Stimulated activated memory B cell treated with anti-CD40 and anti-IgM and Interleukin-4, amounts not matched to agents 10 μg/mL and 1 μg/mL and 100 μg/mL, for 72 hours (primary cell): ENCODE measurements at regions not wholly inside any gene's neighbourhood (a gene's known extent, or its start where the extent isn't known, plus 50 kb on each side); places are given as distances from the start of the nearest gene placed in this dataset.
A peak's percentile ranks its signal among the peaks of the same experiment; 100 is the strongest.

Source experiments
- ATAC-seq: fragments of 150-1000 bp; cut with Tn5 transposase; 2 replicates; pipeline ENCODE4 v1.10.0; 2021
- H3K27ac Mint-ChIP-seq: one replicate; pipeline ENCODE4 v1.8.0; 2022; ENCODE audit warnings: mild to moderate bottlenecking, mixed read lengths
- H3K27me3 Mint-ChIP-seq: one replicate; pipeline ENCODE4 v1.8.0; 2022; ENCODE audit warnings: mixed read lengths
- H3K36me3 Mint-ChIP-seq: one replicate; pipeline ENCODE4 v1.8.0; 2022; ENCODE audit warnings: mixed read lengths
- H3K4me1 Mint-ChIP-seq: one replicate; pipeline ENCODE4 v1.8.0; 2022; ENCODE audit warnings: mixed read lengths
- H3K4me3 Mint-ChIP-seq: one replicate; pipeline ENCODE4 v1.8.0; 2022; ENCODE audit warnings: mild to moderate bottlenecking, moderate library complexity, mixed read lengths
- H3K9me3 Mint-ChIP-seq: one replicate; pipeline ENCODE4 v1.8.0; 2022; ENCODE audit warnings: mixed read lengths

GRCh38 chr14:71214241-71214640 lies 307.0 kb downstream of the PCNX1 start:
- Mint-ChIP-seq H3K27me3 (no peaks in the 10 kb centered on the region), H3K4me1 (peaks cover 5% of the 10 kb centered on the region), H3K27ac (no peak overlapping the region), H3K4me3 (no peak overlapping the region), H3K9me3 (peaks cover 3% of the 10 kb centered on the region), H3K36me3 (peaks cover 5% of the 10 kb centered on the region)
- no peak for ATAC-seq

- peaks cover 5% of the 10 kb centered on the region for H3K4me1 Mint-ChIP-seq
- peaks cover 3% of the 10 kb centered on the region for H3K9me3 Mint-ChIP-seq
- no peak for ATAC-seq
- no peak overlapping the region for H3K4me3 Mint-ChIP-seq
- H3K36me3 Mint-ChIP-seq: peaks cover 5% of the 10 kb centered on the region
- no peaks in the 10 kb centered on the region for H3K27me3 Mint-ChIP-seq
- H3K27ac Mint-ChIP-seq: no peak overlapping the region
Observed at GRCh38 chr14:71220462-71220861, 313.2 kb downstream of the PCNX1 start.

- Mint-ChIP-seq H3K27ac (no peak overlapping the region), H3K4me1 (peaks cover 5% of the 10 kb centered on the region), H3K9me3 (peaks cover 3% of the 10 kb centered on the region), H3K36me3 (peaks cover 5% of the 10 kb centered on the region), H3K4me3 (no peak overlapping the region), H3K27me3 (no peaks in the 10 kb centered on the region)
- no peak for ATAC-seq
Observed at GRCh38 chr14:71221119-71221518, 313.9 kb downstream of the PCNX1 start.

- no peak overlapping the region for H3K27ac Mint-ChIP-seq
- no peak overlapping the region for H3K4me3 Mint-ChIP-seq
- no peaks in the 10 kb centered on the region for H3K9me3 Mint-ChIP-seq
- peaks cover 14% of the 10 kb centered on the region for H3K4me1 Mint-ChIP-seq
- H3K27me3 Mint-ChIP-seq: no peaks in the 10 kb centered on the region
- ATAC-seq: no peak
- H3K36me3 Mint-ChIP-seq: no peaks in the 10 kb centered on the region
Observed at GRCh38 chr14:71225113-71225512, 317.9 kb downstream of the PCNX1 start.

- peaks cover 23% of the 10 kb centered on the region for H3K4me1 Mint-ChIP-seq
- no peak overlapping the region for H3K4me3 Mint-ChIP-seq
- no peaks in the 10 kb centered on the region for H3K27me3 Mint-ChIP-seq
- H3K36me3 Mint-ChIP-seq: no peaks in the 10 kb centered on the region
- H3K27ac Mint-ChIP-seq: no peak overlapping the region
- ATAC-seq: no peak
- no peaks in the 10 kb centered on the region for H3K9me3 Mint-ChIP-seq
Observed at GRCh38 chr14:71228711-71229110, 321.5 kb downstream of the PCNX1 start.

GRCh38 chr14:71229875-71230274 lies 322.6 kb downstream of the PCNX1 start:
- Mint-ChIP-seq H3K9me3 (no peaks in the 10 kb centered on the region), H3K4me1 (peaks cover 23% of the 10 kb centered on the region), H3K4me3 (no peak overlapping the region), H3K27me3 (no peaks in the 10 kb centered on the region), H3K27ac (peak overlapping the region; percentile 11), H3K36me3 (no peaks in the 10 kb centered on the region)
- no peak for ATAC-seq

GRCh38 chr14:71230897-71231296 lies 323.6 kb downstream of the PCNX1 start:
- H3K9me3 Mint-ChIP-seq: no peaks in the 10 kb centered on the region
- no peak overlapping the region for H3K27ac Mint-ChIP-seq
- H3K4me3 Mint-ChIP-seq: no peak overlapping the region
- peak; percentile 5 for ATAC-seq
- peaks cover 23% of the 10 kb centered on the region for H3K4me1 Mint-ChIP-seq
- H3K27me3 Mint-ChIP-seq: no peaks in the 10 kb centered on the region
- H3K36me3 Mint-ChIP-seq: no peaks in the 10 kb centered on the region

- ATAC-seq: peak; percentile 77
- no peaks in the 10 kb centered on the region for H3K9me3 Mint-ChIP-seq
- H3K27me3 Mint-ChIP-seq: no peaks in the 10 kb centered on the region
- H3K27ac Mint-ChIP-seq: no peak overlapping the region
- peak overlapping the region; percentile 8 for H3K4me3 Mint-ChIP-seq
- H3K4me1 Mint-ChIP-seq: peaks cover 23% of the 10 kb centered on the region
- H3K36me3 Mint-ChIP-seq: no peaks in the 10 kb centered on the region
Observed at GRCh38 chr14:71231521-71232393, 324.5 kb downstream of the PCNX1 start.

- no peaks in the 10 kb centered on the region for H3K36me3 Mint-ChIP-seq
- no peaks in the 10 kb centered on the region for H3K9me3 Mint-ChIP-seq
- H3K27me3 Mint-ChIP-seq: peaks cover 3% of the 10 kb centered on the region
- H3K27ac Mint-ChIP-seq: no peak overlapping the region
- no peak for ATAC-seq
- no peak overlapping the region for H3K4me3 Mint-ChIP-seq
- peaks cover 23% of the 10 kb centered on the region for H3K4me1 Mint-ChIP-seq
Observed at GRCh38 chr14:71232506-71232905, 325.2 kb downstream of the PCNX1 start.

GRCh38 chr14:71235875-71236274 lies 328.6 kb downstream of the PCNX1 start:
- no peak overlapping the region for H3K27ac Mint-ChIP-seq
- no peaks in the 10 kb centered on the region for H3K36me3 Mint-ChIP-seq
- peaks cover 15% of the 10 kb centered on the region for H3K4me1 Mint-ChIP-seq
- no peaks in the 10 kb centered on the region for H3K9me3 Mint-ChIP-seq
- H3K27me3 Mint-ChIP-seq: peaks cover 9% of the 10 kb centered on the region
- H3K4me3 Mint-ChIP-seq: no peak overlapping the region
- no peak for ATAC-seq

- Mint-ChIP-seq H3K4me3 (no peak overlapping the region), H3K4me1 (peaks cover 13% of the 10 kb centered on the region), H3K27ac (peak overlapping the region; percentile 33), H3K27me3 (peaks cover 9% of the 10 kb centered on the region), H3K36me3 (no peaks in the 10 kb centered on the region), H3K9me3 (no peaks in the 10 kb centered on the region)
- no peak for ATAC-seq
Observed at GRCh38 chr14:71236487-71236886, 329.2 kb downstream of the PCNX1 start.

- peaks cover 9% of the 10 kb centered on the region for H3K27me3 Mint-ChIP-seq
- ATAC-seq: no peak
- H3K4me3 Mint-ChIP-seq: no peak overlapping the region
- no peaks in the 10 kb centered on the region for H3K9me3 Mint-ChIP-seq
- H3K36me3 Mint-ChIP-seq: no peaks in the 10 kb centered on the region
- H3K27ac Mint-ChIP-seq: no peak overlapping the region
- peaks cover 7% of the 10 kb centered on the region for H3K4me1 Mint-ChIP-seq
Observed at GRCh38 chr14:71237556-71237955, 330.3 kb downstream of the PCNX1 start.

- no peaks in the 10 kb centered on the region for H3K9me3 Mint-ChIP-seq
- H3K36me3 Mint-ChIP-seq: no peaks in the 10 kb centered on the region
- H3K4me3 Mint-ChIP-seq: no peak overlapping the region
- no peak for ATAC-seq
- peaks cover 7% of the 10 kb centered on the region for H3K4me1 Mint-ChIP-seq
- H3K27ac Mint-ChIP-seq: no peak overlapping the region
- peaks cover 9% of the 10 kb centered on the region for H3K27me3 Mint-ChIP-seq
Observed at GRCh38 chr14:71238835-71239234, 331.6 kb downstream of the PCNX1 start.

GRCh38 chr14:71240171-71240570 lies 332.9 kb downstream of the PCNX1 start:
- ATAC-seq: peak; percentile 12
- no peaks in the 10 kb centered on the region for H3K9me3 Mint-ChIP-seq
- H3K27ac Mint-ChIP-seq: no peak overlapping the region
- peaks cover 9% of the 10 kb centered on the region for H3K27me3 Mint-ChIP-seq
- H3K4me3 Mint-ChIP-seq: no peak overlapping the region
- H3K36me3 Mint-ChIP-seq: no peaks in the 10 kb centered on the region
- peaks cover 7% of the 10 kb centered on the region for H3K4me1 Mint-ChIP-seq

GRCh38 chr14:71240866-71241520 lies 333.7 kb downstream of the PCNX1 start:
- Mint-ChIP-seq H3K27ac (no peak overlapping the region), H3K9me3 (no peaks in the 10 kb centered on the region), H3K4me3 (no peak overlapping the region), H3K27me3 (peaks cover 9% of the 10 kb centered on the region), H3K4me1 (peaks cover 13% of the 10 kb centered on the region), H3K36me3 (peaks cover under 1% of the 10 kb centered on the region)
- no peak for ATAC-seq

- Mint-ChIP-seq H3K4me1 (peaks cover 26% of the 10 kb centered on the region), H3K4me3 (no peak overlapping the region), H3K9me3 (no peaks in the 10 kb centered on the region), H3K36me3 (peaks cover 11% of the 10 kb centered on the region), H3K27ac (no peak overlapping the region), H3K27me3 (peaks cover 8% of the 10 kb centered on the region)
- no peak for ATAC-seq
Observed at GRCh38 chr14:71242237-71242748, 335.0 kb downstream of the PCNX1 start.
